G401.6 (cell line): ENCODE measurements at regions not wholly inside any gene's neighbourhood (a gene's known extent, or its start where the extent isn't known, plus 50 kb on each side); places are given as distances from the start of the nearest gene placed in this dataset.

Experiments used
- FAIRE-seq: peaks from 2 replicates; lab custom pipeline; 2012; peaks lifted over from hg19 to GRCh38; lab: Jason Lieb, UNC

- FAIRE-seq = no peak
Measured at GRCh38 chr1:55706397-55706796, 491.2 kb upstream of the USP24 start.

GRCh38 chr1:55703726-55704363, 488.7 kb upstream of the USP24 start:
- no peak for FAIRE-seq

GRCh38 chr1:55702064-55702463, 486.9 kb upstream of the USP24 start:
- FAIRE-seq = no peak

GRCh38 chr1:55700359-55701130, 485.4 kb upstream of the USP24 start:
- FAIRE-seq = no peak

DNA sequence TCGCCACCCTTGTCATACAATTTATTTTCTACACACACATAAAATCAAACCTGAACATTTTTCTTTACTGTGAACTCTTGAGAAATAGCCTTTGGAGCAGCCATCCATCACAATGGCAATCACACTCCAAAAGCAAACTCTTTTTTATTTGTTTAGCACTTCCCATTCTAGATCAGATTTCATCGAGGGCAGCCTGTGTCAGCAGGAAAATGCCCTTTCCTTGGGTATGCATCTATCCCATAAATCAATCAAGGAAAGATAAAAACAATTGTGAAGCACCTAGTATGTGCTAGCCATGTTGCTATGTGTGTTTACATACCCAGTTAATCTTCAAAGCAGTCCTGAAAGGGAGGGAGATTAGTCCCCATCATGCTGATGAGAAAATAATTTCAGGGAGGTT, 484.1 kb upstream of the USP24 start:
- no peak for FAIRE-seq

GRCh38 chr1:55697997-55698535, 482.9 kb upstream of the USP24 start:
- no peak for FAIRE-seq

DNA sequence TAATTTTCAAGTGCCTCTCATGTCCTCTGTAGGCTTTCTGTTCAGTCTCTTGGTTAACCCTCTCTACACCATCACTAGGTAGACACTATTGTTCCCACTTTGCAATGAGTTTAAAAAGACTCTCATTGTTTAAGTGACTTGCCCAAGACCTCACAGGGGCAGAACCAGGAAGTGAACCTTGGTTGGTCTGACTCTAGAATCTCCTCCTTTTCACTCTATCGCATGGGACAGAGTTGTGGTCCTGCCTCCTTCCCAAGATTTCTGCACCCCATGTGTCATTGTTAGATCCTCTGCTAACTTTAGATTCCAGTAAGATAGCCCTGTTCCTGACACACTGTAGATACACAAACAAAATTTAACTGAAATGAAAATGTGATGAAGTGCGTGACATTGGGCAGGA, 481.7 kb upstream of the USP24 start:
- FAIRE-seq = no peak

- FAIRE-seq = no peak
Measured at GRCh38 chr1:55696181-55696754, 481.1 kb upstream of the USP24 start.

- no peak for FAIRE-seq
Measured at GRCh38 chr1:55695552-55695951, 480.4 kb upstream of the USP24 start.

- no peak for FAIRE-seq
Measured at GRCh38 chr1:55695151-55695550, 480.0 kb upstream of the USP24 start.

GRCh38 chr1:55694310-55694801, 479.2 kb upstream of the USP24 start:
- FAIRE-seq = no peak

DNA sequence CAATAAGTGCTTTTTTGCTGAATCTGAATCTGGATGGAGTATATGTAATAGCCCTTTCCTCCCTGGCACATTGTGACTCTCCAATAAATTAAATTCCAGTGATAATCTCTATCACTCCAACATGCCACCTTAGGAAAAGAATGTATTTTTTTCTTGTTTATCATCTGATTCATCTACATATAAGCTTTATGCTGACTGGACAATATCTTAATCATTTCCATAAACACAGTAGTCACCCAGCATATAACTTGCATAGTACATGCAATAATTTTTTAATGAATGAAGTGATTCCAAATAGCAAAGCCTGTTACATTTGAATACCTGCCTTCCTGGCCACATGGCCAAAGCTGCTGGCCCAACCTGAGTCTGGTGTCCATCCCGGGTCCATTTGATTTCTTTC, 477.6 kb upstream of the USP24 start:
- FAIRE-seq = no peak

GRCh38 chr1:55690366-55690765, 475.2 kb upstream of the USP24 start:
- FAIRE-seq = no peak

- no peak for FAIRE-seq
Measured at GRCh38 chr1:55689800-55690199, 474.6 kb upstream of the USP24 start.

DNA sequence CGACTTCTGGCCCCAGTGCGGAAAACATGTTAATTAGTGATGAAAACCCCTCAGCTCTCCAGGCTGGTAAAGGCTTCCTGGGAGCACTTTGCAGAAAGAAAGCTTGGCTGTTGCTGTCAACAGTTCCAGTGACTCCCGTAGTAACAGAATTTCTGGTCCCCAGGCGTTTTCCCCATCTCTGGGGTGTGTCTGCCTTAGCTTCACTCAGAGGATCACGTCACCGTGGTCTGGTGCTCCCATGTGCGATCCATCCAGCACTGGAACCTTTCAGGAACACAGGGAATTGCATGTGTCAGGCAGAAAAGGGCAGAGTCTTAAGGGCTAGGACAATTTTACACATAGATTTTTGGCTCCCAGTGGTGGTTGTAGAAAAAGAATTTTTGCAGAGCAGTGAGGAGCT, 470.4 kb upstream of the USP24 start:
- no peak for FAIRE-seq

DNA sequence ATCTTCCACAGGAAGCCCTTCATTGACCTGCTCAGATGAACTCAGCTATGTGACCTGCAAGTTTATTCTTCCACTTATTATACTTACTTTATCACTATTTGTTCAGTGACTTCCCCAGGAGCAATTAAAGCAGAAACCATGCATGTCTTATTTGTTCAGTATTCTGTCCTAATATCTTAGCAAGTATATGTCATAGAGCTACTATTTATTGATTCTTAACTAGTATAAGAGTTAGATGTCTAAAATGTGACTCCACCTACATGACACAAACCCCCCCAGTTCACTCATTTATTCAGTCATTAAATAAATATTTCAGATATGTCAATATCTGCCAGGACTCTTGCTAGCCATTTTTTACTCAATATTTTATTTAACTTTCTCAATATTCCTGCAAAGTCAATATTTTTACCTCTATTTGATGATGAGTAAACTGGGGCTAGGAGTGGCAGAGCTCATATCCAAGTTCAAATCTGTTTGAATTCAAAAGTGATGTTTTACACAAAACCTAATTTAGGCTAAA, 469.0 kb upstream of the USP24 start:
- FAIRE-seq = no peak

- FAIRE-seq = no peak
Measured at GRCh38 chr1:55682198-55682597, 467.0 kb upstream of the USP24 start.

DNA sequence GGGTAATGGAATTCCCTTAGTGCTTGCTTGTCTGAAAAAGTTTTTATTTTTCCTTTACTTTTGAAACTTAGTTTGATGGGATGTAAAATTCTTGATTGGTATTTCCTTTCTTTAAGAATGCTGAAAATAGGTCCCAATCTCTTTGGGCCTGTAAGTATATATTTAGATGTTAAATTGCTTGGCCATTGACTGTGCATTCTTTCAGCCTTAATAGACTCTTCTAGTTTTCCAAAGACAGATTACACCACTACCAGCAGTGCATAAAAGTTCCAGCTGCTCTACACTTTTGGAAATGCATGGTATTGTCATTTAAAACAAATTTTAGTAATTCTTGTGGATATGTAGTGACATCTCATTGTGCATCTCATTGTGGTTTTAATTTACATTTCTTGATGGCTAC, 464.8 kb upstream of the USP24 start:
- no peak for FAIRE-seq

DNA sequence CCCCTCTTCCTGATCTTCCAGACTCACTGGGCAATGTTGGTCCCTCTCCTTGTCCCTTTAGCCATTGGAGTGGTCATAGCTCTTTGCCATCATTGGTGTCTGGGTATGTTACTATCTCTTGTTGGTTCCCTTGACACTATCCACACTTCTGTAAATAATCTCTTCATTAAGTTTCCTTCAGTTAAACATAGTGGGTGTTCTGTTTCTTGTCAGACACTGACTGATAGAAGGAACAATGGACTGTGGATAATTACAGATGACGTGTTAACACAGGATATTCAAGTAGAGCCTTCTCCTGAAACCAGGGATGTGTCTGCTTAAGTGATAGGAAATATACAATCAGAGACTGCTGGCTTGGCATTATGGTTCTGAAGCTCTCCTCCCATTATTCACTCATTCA, 458.3 kb upstream of the USP24 start:
- no peak for FAIRE-seq

- FAIRE-seq = no peak
Measured at GRCh38 chr1:55670331-55671082, 455.3 kb upstream of the USP24 start.

DNA sequence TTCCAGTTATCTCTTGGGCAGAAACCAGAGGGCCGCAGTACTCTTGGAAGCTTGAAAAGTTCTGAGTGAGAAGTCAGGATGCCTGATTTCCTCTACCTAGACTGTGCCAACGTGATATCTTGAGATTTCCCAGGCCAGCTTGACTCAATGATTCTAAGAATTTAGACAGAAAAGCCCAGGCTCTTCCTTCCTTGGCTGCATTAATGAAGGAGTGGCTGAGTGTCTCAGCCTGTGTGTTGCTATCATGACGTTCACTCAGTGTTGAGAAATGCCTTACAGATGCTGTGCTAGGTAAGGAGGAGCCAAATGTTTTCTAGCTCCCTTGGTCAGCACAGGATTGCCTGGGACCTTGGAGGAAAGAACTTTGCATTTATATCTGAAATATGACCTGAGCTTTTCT, 454.1 kb upstream of the USP24 start:
- no peak for FAIRE-seq

DNA sequence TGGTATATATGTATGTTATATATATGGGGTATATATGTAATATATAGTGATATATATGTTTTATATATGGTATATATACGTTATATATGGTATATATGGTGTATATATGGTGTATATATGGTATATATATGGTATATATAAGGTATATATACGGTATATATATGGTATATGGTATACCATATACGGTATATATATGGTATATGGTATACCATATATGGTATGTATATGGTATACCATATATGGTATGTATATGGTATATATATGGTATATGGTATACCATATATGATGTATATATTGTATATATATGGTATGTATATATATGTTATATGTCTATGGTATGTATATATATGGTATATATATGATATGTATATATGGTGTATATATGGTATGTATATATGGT, 447.7 kb upstream of the USP24 start:
- peak; percentile 85 for FAIRE-seq
